ENCODE measurements at regions not wholly inside any gene's neighbourhood (a gene's known extent, or its start where the extent isn't known, plus 50 kb on each side); places are given as distances from the start of the nearest gene placed in this dataset.
"Not testable (repeated sequence)": the region's sequence is repeated elsewhere in the genome, so short reads cannot be mapped to it uniquely, and the experiment has no call there.

DNA sequence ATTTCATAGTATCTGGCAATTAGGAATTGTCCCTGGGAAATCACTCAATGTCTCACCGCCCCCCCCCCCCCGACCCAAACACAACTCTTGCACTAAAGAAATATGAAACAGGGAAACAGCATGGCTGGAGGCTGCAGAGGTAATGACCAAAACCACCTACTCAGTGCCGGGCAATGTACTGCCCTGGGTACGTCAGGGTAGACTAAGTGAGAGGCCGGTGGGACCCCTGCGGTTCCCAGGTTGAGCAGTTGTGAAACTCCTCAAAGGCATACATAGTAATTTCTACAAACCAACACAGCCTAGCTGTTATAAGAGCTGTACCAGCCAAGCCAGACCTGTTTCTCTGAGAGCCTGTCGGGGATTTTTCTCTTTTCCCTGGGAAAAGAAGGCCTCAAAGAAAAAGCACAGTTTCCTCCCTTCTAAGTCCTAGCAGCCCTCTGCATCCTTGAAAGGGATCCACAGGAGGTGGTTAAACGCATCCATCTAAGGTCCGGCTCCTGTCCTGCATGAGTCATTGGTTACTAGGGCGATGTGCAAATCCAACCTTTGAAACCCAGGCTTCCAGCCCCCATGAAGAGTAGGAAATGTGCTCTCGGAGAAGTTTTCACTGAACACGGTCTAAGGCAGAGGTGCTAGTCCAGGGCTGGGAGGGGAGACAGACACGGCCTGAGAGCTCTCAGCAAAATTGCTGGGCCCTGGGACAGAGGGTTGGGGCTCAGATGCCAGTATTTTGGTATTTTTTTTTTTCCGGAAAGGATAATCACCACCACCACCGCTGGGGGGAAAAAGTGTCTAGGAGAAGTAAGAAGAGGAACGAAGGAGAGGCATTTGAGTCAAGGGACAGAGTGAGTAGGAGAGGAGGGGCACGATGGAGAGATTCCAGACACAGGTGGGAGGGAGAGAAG is 172.8 kb downstream of the ATP6V0E2 start:
- not testable (repeated sequence) for DNase-seq (ENCODE audit: low read depth)

DNA sequence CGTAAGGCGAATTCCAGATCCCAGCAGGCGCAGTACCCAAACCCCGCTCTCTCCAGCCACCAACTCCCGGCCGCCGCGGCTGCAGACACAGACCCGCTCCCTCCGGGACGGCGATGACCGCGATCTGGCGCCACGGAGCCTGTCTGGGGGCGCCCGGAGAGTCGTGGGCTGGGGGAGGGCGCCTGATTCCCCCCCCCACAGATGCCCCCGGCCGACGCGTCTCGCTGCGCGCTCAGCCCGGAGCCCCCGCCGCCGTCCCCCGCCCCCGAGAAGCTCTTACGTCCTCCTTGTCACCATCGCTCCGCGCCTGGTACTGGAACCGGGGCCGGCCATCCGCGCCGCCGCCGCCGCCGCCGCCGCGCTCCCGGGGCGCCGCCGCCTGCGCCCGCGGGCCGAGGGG is 173.6 kb downstream of the ATP6V0E2 start:
- DNase-seq (ENCODE audit: low read depth), result not testable (repeated sequence)

DNA sequence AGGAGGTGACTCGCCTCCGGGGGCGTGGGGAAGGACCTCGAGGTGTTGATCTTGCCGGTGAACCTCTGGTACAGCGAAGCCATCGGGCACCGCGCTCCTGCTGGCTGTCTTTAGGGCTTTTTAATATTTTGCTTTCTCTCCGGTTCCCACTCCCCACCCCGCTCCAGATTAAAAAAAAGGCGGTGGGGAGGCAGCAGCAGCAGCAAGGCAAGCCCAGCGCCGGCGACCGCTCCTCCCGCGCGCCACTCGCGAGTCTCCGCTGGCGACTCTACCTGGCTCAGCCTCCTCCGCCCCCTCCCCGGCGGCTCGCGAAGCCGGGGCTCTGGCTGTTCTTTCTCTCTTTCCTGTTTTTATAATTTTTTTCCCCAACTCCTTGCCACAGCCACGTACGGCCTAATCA is 174.0 kb downstream of the ATP6V0E2 start:
- not testable (repeated sequence) for DNase-seq (ENCODE audit: low read depth)

DNA sequence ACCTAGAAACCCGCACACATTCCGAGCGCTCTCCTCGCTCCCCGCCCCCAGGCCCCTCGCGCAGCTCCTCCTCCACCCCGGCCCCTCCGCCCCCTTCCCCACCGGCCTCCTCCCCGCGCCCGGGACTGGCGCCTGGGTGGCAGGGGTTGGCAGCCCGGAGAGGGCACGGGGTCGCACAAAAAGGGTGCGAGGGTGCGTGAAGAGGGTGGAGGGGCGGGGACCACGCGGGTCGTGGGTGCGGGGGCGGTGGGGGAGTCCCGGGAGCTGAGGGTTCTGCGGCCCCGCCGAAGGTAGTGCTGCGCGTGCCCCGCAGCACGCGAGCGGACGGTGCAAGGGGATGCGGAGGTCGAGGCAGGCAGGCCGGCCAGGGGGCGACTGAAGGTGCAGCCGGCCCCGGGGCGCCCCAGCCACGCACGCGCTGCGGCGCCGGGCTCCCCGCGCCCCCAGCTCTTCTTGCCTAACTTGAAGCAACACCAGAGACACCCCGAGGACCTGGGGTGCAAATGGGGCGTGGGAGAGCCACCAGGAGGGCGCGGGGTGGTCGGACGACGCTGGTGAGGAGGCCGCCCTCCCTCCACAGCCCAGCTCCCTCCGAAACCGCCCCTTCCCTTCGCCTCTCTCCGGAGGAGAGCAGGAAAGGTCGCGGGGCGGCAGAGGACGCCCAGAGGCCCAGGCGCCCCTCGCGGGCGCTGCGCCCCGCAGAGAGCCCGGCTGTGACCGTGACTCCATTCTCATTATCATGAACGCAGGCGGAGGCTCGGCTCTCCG is 174.7 kb downstream of the ATP6V0E2 start:
- DNase-seq (ENCODE audit: low read depth), result not testable (repeated sequence)

DNA sequence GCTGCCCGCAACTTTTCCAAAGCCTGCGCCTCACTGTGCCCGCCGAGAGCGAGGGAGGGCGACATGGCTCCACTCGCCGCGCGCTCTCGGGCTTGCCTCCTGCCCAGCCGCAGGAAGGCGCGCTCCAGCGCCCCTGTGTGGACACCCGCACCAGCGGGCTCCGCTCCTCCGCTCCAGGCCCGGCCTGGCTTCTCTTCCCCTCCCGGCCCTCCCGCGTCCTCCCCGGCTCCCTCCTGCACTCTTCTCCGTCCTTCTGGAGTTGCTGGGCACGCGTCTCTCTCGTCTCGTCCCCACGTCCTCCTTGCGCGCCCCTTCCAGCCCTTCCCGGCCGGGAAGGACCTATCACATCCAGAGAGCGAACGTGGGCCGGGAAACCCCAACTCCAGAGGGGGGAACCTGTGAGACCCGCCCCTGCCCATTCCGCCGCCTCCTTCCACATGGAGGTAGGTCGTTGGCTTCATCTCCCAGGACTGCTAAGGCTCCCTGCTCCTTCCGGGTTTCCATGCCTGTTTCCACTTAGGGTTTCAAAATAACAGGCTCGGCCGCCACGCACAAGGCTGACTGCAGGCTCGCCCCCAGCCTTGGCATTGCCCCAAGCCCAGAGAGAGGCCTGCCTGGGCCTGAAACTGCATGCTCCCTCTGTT is 175.4 kb downstream of the ATP6V0E2 start:
- DNase-seq (ENCODE audit: low read depth), result not testable (repeated sequence)

DNA sequence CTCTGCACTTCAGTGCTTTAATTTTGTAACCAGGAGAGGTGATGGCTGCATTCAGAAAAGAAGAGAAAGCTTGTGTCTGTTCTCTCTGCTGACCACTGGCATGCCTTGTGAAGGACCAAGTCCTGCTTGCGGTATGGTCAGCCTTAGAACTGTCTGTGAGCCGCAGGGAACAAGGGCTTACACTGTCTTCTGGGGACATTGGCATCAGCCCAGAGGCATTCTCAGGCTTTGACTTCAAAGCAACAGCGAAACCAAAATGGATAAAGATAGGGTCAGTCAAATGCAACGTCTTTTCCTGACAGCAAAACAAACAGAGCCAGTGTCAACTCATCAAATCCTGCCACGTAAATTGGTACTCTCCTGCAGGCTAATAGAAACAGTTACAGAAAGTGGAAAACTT is 179.6 kb downstream of the ATP6V0E2 start:
- DNase-seq (ENCODE audit: low read depth), result not testable (repeated sequence)

GRCh38 chr7:150054242-150054641 is 180.5 kb downstream of the ATP6V0E2 start:
- not testable (repeated sequence) for DNase-seq (ENCODE audit: low read depth)

- not testable (repeated sequence) for DNase-seq (ENCODE audit: low read depth)
Measured at GRCh38 chr7:150060259-150061221, 186.8 kb downstream of the ATP6V0E2 start.

- DNase-seq (ENCODE audit: low read depth), result not testable (repeated sequence)
Measured at GRCh38 chr7:150063195-150063594, 189.4 kb downstream of the ATP6V0E2 start.

GRCh38 chr7:150069555-150070313 is 196.0 kb downstream of the ATP6V0E2 start:
- not testable (repeated sequence) for DNase-seq (ENCODE audit: low read depth)

GRCh38 chr7:150077543-150077942 is 203.8 kb downstream of the ATP6V0E2 start:
- DNase-seq (ENCODE audit: low read depth), result not testable (repeated sequence)

DNA sequence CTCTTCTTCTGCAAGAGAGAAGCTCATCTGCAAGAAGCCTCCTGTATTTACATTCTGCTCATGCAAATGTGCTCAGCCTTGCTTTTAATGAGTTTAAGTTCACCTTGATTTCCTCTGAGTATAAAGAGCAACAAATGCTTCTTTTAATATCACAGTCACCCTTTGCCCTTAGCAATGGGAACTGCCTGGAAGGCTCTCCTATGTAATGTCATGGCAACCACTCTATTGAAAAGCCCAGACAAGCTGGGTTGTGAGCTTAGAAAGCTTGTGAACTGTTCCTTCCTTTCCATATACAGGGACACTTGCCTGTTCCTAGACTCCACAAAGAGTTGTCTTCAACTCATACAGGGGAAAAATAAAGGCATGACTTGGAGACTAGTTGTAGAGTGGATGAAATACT is 208.1 kb downstream of the ATP6V0E2 start:
- DNase-seq (ENCODE audit: low read depth), result not testable (repeated sequence)

DNA sequence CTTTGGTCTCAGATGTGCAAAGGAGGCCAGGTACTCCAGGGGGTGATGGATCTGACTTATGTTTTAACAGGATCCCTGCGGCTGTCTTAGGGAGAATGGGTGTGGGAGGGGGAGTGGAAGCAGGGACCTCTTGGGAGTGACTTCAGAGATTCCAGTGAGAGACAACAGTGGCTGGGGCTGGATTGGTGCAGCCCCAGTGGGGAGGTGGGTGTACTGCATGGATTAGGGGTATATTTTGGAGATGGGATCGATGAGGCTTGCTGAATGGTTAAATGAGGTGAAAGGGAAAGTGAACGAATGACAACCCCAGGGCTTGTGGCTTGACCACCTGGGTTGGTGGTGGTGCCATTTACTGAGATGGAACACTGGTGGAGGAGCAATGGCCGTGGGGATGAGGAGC is 211.0 kb downstream of the ATP6V0E2 start:
- not testable (repeated sequence) for DNase-seq (ENCODE audit: low read depth)

- DNase-seq (ENCODE audit: low read depth), result not testable (repeated sequence)
Measured at GRCh38 chr7:150087478-150087877, 213.7 kb downstream of the ATP6V0E2 start.

DNA sequence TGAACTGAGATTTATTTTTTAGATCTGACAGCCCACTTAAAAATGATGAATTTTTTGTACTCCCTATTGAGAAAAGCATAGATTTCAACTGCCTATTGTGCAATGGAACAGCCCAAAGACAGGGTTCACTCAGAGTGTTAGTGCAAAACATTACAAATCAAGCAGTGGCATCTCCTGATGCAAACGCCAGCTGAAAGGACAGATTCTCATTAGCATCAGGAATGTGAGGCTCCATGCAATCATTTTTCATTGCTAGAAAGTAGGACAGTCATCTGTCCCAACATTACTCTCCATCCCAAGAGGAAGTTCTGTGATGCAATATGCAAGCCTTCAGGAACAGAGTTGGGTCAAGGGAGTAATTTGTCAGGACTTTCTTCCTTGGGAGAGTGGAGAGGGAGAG is 215.4 kb downstream of the ATP6V0E2 start:
- not testable (repeated sequence) for DNase-seq (ENCODE audit: low read depth)

DNA sequence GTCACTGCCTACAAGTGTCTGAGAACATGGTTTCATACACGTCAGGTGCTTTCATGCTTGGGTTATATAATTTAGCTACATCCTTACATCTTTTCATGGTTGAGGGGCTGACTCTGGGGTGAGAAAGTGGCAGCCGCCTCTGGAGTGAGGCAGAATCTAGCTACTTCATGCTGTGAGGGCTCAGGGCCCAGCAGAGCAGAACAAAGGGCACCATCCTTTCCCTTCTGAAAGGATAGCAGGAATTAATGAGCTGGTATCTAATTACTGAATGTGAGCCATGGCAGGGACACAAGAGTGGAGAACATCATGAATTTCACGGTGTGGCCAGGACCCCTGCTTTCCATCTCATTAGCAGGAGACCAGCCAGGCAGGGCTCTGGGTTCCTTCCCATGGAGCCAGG is 217.0 kb downstream of the ATP6V0E2 start:
- DNase-seq (ENCODE audit: low read depth), result not testable (repeated sequence)

GRCh38 chr7:150093897-150094296 is 220.1 kb downstream of the ATP6V0E2 start:
- DNase-seq (ENCODE audit: low read depth), result not testable (repeated sequence)

- not testable (repeated sequence) for DNase-seq (ENCODE audit: low read depth)
Measured at GRCh38 chr7:150096213-150096994, 222.6 kb downstream of the ATP6V0E2 start.

GRCh38 chr7:150098592-150098991 is 224.6 kb upstream of the LRRC61 start:
- DNase-seq (ENCODE audit: low read depth), result not testable (repeated sequence)

Measured in fibroblast of gingiva (primary cell).